Calu3 (cell line): ENCODE measurements at regions not wholly inside any gene's neighbourhood (a gene's known extent, or its start where the extent isn't known, plus 50 kb on each side); places are given as distances from the start of the nearest gene placed in this dataset.

ENCODE experiments used
- BruUV-seq: library from RNA; stranded (reverse); fragments of 400-500 nt; replicated peaks from 2 replicates; lab custom pipeline; 2021; lab: Mats Ljungman, UMichigan
- CTCF ChIA-PET: fragments of 300-600 bp; sonication (Branson Sonifier 250); formaldehyde crosslinking; loops from one replicate; lab custom pipeline; 2022; ENCODE audit warnings: antibody characterized with exemption; lab: Charles Lee
- DNase-seq: peaks from one replicate; pipeline ENCODE4 v3.0.0; 2022
- H3K27ac Mint-ChIP-seq: one replicate; pipeline ENCODE4 v1.8.0; 2022; ENCODE audit warnings: mixed read lengths; ENCODE audit not compliant: unreplicated experiment
- H3K27me3 Mint-ChIP-seq: one replicate; pipeline ENCODE4 v1.8.0; 2022; ENCODE audit warnings: mixed read lengths; ENCODE audit not compliant: unreplicated experiment
- H3K36me3 Mint-ChIP-seq: one replicate; pipeline ENCODE4 v1.8.0; 2022; ENCODE audit warnings: mild to moderate bottlenecking, moderate library complexity, mixed read lengths; ENCODE audit not compliant: insufficient read depth, unreplicated experiment
- H3K4me1 Mint-ChIP-seq: one replicate; pipeline ENCODE4 v1.8.0; 2022; ENCODE audit warnings: mild to moderate bottlenecking, low read depth, mixed read lengths; ENCODE audit not compliant: unreplicated experiment
- H3K4me3 Mint-ChIP-seq: one replicate; pipeline ENCODE4 v1.8.0; 2022; ENCODE audit warnings: mild to moderate bottlenecking, low read depth, moderate library complexity, mixed read lengths; ENCODE audit not compliant: unreplicated experiment
- H3K9me3 Mint-ChIP-seq: one replicate; pipeline ENCODE4 v1.8.0; 2022; ENCODE audit warnings: low read depth, mixed read lengths; ENCODE audit not compliant: unreplicated experiment
- CTCF ChIP-seq: fragments of 200-600 bp; IDR thresholded peaks from one replicate; pipeline ENCODE4 v1.8.0; 2022; ENCODE audit warnings: antibody characterized with exemption; ENCODE audit not compliant: unreplicated experiment
- intact Hi-C: fragments of 100-400 bp; cut with micrococcal nuclease; formaldehyde crosslinking; loops from one replicate; pipeline ENCODE4 v1.10.0; 2022; ENCODE audit not compliant: unreplicated experiment

- no peak overlapping the region for H3K4me3 Mint-ChIP-seq
- H3K36me3 Mint-ChIP-seq, result no peaks in the 10 kb centered on the region
- no peaks in the 10 kb centered on the region for H3K4me1 Mint-ChIP-seq
- CTCF ChIA-PET, result no interaction called here
- intact Hi-C loops, result no loop called here
- H3K9me3 Mint-ChIP-seq, result no peaks in the 10 kb centered on the region
- no TSS peak for BruUV-seq
- no peak overlapping the region for H3K27ac Mint-ChIP-seq
- TF ChIP-seq CTCF, result no peak
- no peaks in the 10 kb centered on the region for H3K27me3 Mint-ChIP-seq
- DNase-seq, result no peak
Measured at GRCh38 chr3:70736009-70736408, 423.6 kb upstream of the MDFIC2 start.

- no peaks in the 10 kb centered on the region for H3K9me3 Mint-ChIP-seq
- no TSS peak for BruUV-seq
Measured at GRCh38 chr3:70734756-70735155, 422.3 kb upstream of the MDFIC2 start.

GRCh38 chr3:70731046-70731445 lies 418.6 kb upstream of the MDFIC2 start:
- Mint-ChIP-seq H3K36me3 (no peaks in the 10 kb centered on the region), H3K4me3 (no peak overlapping the region), H3K9me3 (no peaks in the 10 kb centered on the region), H3K27ac (no peak overlapping the region), H3K27me3 (no peaks in the 10 kb centered on the region), H3K4me1 (no peaks in the 10 kb centered on the region)
- intact Hi-C loops, result no loop called here
- no TSS peak for BruUV-seq
- TF ChIP-seq CTCF, result no peak
- no peak for DNase-seq
- CTCF ChIA-PET, result no interaction called here

More at GRCh38 chr3:70734756-70735155, 422.3 kb upstream of the MDFIC2 start:
- no peaks in the 10 kb centered on the region for H3K4me1 Mint-ChIP-seq
- H3K27ac Mint-ChIP-seq, result no peak overlapping the region
- H3K36me3 Mint-ChIP-seq, result no peaks in the 10 kb centered on the region
- no peaks in the 10 kb centered on the region for H3K27me3 Mint-ChIP-seq
- H3K4me3 Mint-ChIP-seq, result no peak overlapping the region
- CTCF ChIA-PET, result no interaction called here
- no peak for TF ChIP-seq CTCF
- intact Hi-C loops, result no loop called here
- DNase-seq, result no peak

- no peak for DNase-seq
- H3K9me3 Mint-ChIP-seq, result no peaks in the 10 kb centered on the region
- no peaks in the 10 kb centered on the region for H3K27me3 Mint-ChIP-seq
- no peak overlapping the region for H3K27ac Mint-ChIP-seq
- TF ChIP-seq CTCF, result no peak
- CTCF ChIA-PET, result no interaction called here
- H3K4me3 Mint-ChIP-seq, result no peak overlapping the region
- H3K36me3 Mint-ChIP-seq, result no peaks in the 10 kb centered on the region
- no peaks in the 10 kb centered on the region for H3K4me1 Mint-ChIP-seq
- intact Hi-C loops, result no loop called here
- BruUV-seq, result no TSS peak
Measured at GRCh38 chr3:70729845-70730244, 417.4 kb upstream of the MDFIC2 start.
